ENCODE measurements at regions not wholly inside any gene's neighbourhood (a gene's known extent, or its start where the extent isn't known, plus 50 kb on each side); places are given as distances from the start of the nearest gene placed in this dataset.

DNA sequence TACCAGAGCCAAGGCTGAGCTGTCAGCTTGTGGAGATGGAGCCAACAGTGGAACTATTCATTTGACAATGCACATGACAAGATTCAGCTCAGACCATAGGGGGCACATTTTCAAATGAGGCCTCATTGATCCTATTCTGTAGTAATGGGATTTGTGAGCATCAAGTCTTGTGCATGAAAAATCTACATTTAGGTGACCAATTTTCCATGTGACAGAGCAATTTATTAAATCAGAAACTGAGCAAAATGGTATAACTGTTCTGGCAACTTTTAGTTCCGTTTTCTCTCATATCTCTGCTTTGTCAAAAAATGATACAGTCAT, 108.5 kb upstream of the PCDH18 start:
- Histone ChIP-seq H3K27me3 (no peaks in the 10 kb centered on the region), H3K4me3 (no peak overlapping the region), H3K36me3 (no peaks in the 10 kb centered on the region), H3K4me1 (no peaks in the 10 kb centered on the region), H3K27ac (no peak overlapping the region), H3K9me3 (no peaks in the 10 kb centered on the region)
- intact Hi-C loops (cut with DNase I; ENCODE audit: low total_unique reads): no loop called here
- WGBS, 5 donors: 70 to 78% (median 72%) methylated on average over 1 of the region's 1 CpG
- no peak for DNase-seq
- TF ChIP-seq POLR2AphosphoS5 (IDR thresholded peaks at IDR 0.05): no peak

DNA sequence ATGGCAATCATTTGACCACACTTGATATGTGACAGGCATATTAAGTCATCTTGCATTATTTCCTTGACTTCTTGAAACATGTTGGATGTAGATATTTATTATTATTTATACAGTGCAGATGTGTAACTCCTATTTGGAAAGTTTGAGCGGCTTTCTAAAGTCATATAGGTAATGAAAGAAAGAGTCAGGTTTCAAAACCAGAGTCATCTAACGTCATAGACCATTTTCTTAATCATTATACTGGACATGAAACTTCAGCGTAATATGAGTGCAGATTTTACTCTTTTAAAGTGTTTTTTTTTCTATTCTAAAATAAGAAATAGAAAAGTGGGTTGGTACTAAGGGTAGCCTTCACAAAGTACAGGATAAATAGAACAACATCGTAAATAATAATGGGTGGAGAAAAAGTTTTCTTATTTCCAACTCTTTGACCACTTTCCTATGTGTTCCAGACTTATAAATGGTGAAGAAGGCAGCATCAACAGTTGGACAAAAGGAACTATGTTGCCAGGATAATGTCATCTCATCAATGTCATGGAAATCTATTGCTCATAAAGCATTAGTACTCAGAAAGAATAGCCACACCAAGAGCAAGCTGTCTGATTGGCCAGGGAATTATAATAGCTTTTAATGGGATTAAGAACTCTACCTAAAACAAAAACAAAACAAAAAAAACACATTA, 108.0 kb upstream of the PCDH18 start:
- Histone ChIP-seq H3K4me1 (no peaks in the 10 kb centered on the region), H3K27ac (no peak overlapping the region), H3K36me3 (no peaks in the 10 kb centered on the region), H3K9me3 (no peaks in the 10 kb centered on the region), H3K4me3 (no peak overlapping the region), H3K27me3 (no peaks in the 10 kb centered on the region)
- TF ChIP-seq POLR2A (IDR thresholded peaks at IDR 0.05) (no peak), POLR2AphosphoS5 (IDR thresholded peaks at IDR 0.05) (no peak), EP300 (IDR thresholded peaks at IDR 0.05) (no peak)
- TF ChIP-seq, protein P1, sequence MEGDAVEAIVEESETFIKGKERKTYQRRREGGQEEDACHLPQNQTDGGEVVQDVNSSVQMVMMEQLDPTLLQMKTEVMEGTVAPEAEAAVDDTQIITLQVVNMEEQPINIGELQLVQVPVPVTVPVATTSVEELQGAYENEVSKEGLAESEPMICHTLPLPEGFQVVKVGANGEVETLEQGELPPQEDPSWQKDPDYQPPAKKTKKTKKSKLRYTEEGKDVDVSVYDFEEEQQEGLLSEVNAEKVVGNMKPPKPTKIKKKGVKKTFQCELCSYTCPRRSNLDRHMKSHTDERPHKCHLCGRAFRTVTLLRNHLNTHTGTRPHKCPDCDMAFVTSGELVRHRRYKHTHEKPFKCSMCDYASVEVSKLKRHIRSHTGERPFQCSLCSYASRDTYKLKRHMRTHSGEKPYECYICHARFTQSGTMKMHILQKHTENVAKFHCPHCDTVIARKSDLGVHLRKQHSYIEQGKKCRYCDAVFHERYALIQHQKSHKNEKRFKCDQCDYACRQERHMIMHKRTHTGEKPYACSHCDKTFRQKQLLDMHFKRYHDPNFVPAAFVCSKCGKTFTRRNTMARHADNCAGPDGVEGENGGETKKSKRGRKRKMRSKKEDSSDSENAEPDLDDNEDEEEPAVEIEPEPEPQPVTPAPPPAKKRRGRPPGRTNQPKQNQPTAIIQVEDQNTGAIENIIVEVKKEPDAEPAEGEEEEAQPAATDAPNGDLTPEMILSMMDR (IDR thresholded peaks at IDR 0.05): no peak
- WGBS, 5 donors: 81 to 86% (median 84%) methylated on average over 4 of the region's 4 CpGs
- intact Hi-C loops (cut with DNase I; ENCODE audit: low total_unique reads): no loop called here
- DNase-seq: no peak

DNA sequence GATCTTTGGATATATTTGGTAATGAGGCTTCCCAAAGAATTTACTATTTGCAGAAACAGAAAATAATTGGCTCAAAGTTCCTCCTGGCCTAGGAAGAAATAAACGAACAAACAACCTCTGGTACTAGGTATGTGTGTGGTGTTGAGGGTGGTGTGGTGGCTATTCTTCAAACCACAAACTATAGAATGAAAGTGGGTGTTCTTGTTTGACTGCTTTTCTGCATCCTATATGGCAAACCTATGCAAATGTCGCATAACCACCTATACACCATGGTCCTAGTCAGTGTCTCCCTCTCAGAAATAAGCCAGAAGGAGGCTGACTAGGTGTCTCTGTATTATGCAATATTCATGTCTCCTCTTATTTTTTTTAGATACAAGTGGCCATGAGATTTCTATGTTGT, 106.6 kb upstream of the PCDH18 start:
- intact Hi-C loops (cut with DNase I; ENCODE audit: low total_unique reads): no loop called here

DNA sequence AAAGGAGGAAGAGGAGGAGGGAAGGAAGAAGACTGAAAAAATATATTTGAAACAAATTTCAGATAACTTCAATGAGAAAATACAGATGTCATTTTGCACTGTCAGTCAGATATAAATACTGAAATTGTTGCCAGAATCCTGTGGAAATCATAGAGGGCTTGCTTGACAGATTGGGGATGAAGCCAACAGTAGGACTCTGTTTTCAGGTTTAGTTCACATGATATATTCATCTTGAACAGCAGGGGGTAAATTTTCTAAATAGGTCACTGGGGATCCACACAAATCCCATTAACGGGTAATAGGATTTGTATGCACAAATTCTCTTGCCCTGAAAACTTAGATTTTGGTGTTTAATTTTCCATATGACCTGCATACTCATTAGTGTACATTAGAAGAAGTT, 103.3 kb upstream of the PCDH18 start:
- TF ChIP-seq, protein P1 (IDR thresholded peaks at IDR 0.05): no peak
- no peak for TF ChIP-seq EP300 (IDR thresholded peaks at IDR 0.05)
- no peak for TF ChIP-seq POLR2AphosphoS5 (IDR thresholded peaks at IDR 0.05)
- TF ChIP-seq POLR2A (IDR thresholded peaks at IDR 0.05): no peak
- intact Hi-C loops (cut with DNase I; ENCODE audit: low total_unique reads): no loop called here
- Histone ChIP-seq H3K27ac (no peak overlapping the region), H3K4me1 (no peaks in the 10 kb centered on the region), H3K9me3 (peaks cover 0 to 11% (median 0%) of the 10 kb centered on the region in 4 donors), H3K27me3 (no peaks in the 10 kb centered on the region), H3K4me3 (no peak overlapping the region), H3K36me3 (no peaks in the 10 kb centered on the region)
- 22 to 49% (median 42%) methylated on average over 1 of the region's 1 CpG for WGBS, 5 donors
- no peak for DNase-seq

More for the DNA sequence above, 106.6 kb upstream of the PCDH18 start:
- WGBS, 5 donors: 70 to 80% (median 71%) methylated on average over 2 of the region's 2 CpGs
- no peak for DNase-seq
- no peaks in the 10 kb centered on the region for H3K27me3 ChIP-seq
- TF ChIP-seq POLR2AphosphoS5 (IDR thresholded peaks at IDR 0.05): no peak
- no peak for TF ChIP-seq EP300 (IDR thresholded peaks at IDR 0.05)
- TF ChIP-seq, protein P1 (IDR thresholded peaks at IDR 0.05): no peak
- no peak for TF ChIP-seq POLR2A (IDR thresholded peaks at IDR 0.05)
- no peak overlapping the region for H3K27ac ChIP-seq
- H3K4me3 ChIP-seq: no peak overlapping the region
- H3K36me3 ChIP-seq: no peaks in the 10 kb centered on the region
- no peaks in the 10 kb centered on the region for H3K9me3 ChIP-seq
- no peaks in the 10 kb centered on the region for H3K4me1 ChIP-seq

DNA sequence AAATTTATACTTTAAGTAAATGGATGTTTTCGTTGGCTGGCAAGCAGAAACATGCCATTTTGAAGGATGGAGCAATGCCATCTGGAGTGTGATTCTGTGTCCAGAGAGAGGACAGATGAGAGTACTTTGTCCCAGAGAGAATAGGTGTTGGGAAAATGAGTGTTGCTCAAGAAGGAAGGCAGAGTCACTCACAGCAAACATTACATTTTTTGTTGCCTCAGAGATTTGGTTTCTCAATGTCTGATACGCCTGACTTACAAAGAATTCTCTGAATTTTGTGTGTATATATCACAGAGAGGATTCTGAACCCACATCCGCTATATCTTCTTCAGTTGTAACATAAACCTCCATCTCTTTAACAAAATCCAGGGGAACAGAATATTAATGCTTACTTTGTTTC, 102.8 kb upstream of the PCDH18 start:
- no peaks in the 10 kb centered on the region for H3K36me3 ChIP-seq
- peaks cover 0 to 11% (median 0%) of the 10 kb centered on the region in 4 donors for H3K9me3 ChIP-seq
- intact Hi-C loops (cut with DNase I; ENCODE audit: low total_unique reads): no loop called here
- TF ChIP-seq, protein P1 (IDR thresholded peaks at IDR 0.05): no peak
- TF ChIP-seq EP300 (IDR thresholded peaks at IDR 0.05) (no peak), POLR2A (IDR thresholded peaks at IDR 0.05) (no peak), POLR2AphosphoS5 (IDR thresholded peaks at IDR 0.05) (peak in 1 of 3 donors; percentile 18)
- H3K4me3 ChIP-seq: no peak overlapping the region
- H3K27ac ChIP-seq: no peak overlapping the region
- WGBS, 5 donors: 57 to 80% (median 66%) methylated on average over 3 of the region's 3 CpGs
- DNase-seq: no peak
- H3K4me1 ChIP-seq: no peaks in the 10 kb centered on the region
- H3K27me3 ChIP-seq: no peaks in the 10 kb centered on the region

Measured in stomach (tissue), 8 donors.